Adrenal gland (tissue), 9 donors: ENCODE measurements at regions not wholly inside any gene's neighbourhood (a gene's known extent, or its start where the extent isn't known, plus 50 kb on each side); places are given as distances from the start of the nearest gene placed in this dataset.
"Not testable (repeated sequence)": the region's sequence is repeated elsewhere in the genome, so short reads cannot be mapped to it uniquely, and the experiment has no call there.

Source experiments
- DNase-seq, 7 donors: peaks; one replicate each; pipeline ENCODE4 v3.0.0-alpha.2; 2019 to 2020
- H3K27ac ChIP-seq, 5 donors: fragments of 200-600 bp; sonication (generic) in 4 of 5; 1 replicate in 3 of 5; 2 replicates in 2 of 5; pipeline versions ENCODE4 v1.5.1 to v1.8.0; 2016 to 2020; ENCODE audit warnings: mild to moderate bottlenecking in 1 of 5
- H3K27me3 ChIP-seq: fragments of 200-600 bp; 2 replicates; pipeline ENCODE4 v1.8.0; 2021
- H3K36me3 ChIP-seq, 2 donors: fragments of 200-600 bp; replicated peaks in 1 of 2; 1 replicate in 1 of 2; 2 replicates in 1 of 2; pipeline versions ENCODE4 v1.5.1 to v1.8.0; 2018 to 2022
- H3K4me1 ChIP-seq, 2 donors: fragments of 200-600 bp; replicated peaks in 1 of 2; 1 replicate in 1 of 2; 2 replicates in 1 of 2; pipeline versions ENCODE4 v1.5.1 to v1.8.0; 2018 to 2021
- H3K4me3 ChIP-seq, 4 donors: fragments of 200-600 bp; sonication (generic) in 3 of 4; one replicate each; pipeline ENCODE4 v1.5.1; 2016 to 2018
- H3K9me3 ChIP-seq, 3 donors: fragments of 200-600 bp; sonication (generic) in 1 of 3; replicated peaks in 1 of 3; 1 replicate in 2 of 3; 2 replicates in 1 of 3; pipeline versions ENCODE4 v1.5.1 to v1.8.0; 2016 to 2021
- POLR2A ChIP-seq, 2 donors: fragments of 450-650 bp; IDR thresholded peaks; one replicate each; pipeline ENCODE4 v1.6.1; 2017; ENCODE audit warnings: antibody characterized with exemption in 2 of 2, mild to moderate bottlenecking in 2 of 2, moderate library complexity in 1 of 2
- WGBS, 4 donors: extraction: QIAGEN DNeasy Blood & Tissue Kit in 2 of 4; methylation state at CpG; one replicate each; pipeline versions ENCODE4 v1.1.5 to v1.1.7; 2013 to 2017; 5-methylcytosine and 5-hydroxymethylcytosine counted together
- intact Hi-C, 2 donors: fragments of 100-400 bp; cut with DNase I; formaldehyde crosslinking; loops; one replicate each; pipeline versions ENCODE4 v1.14.1 to v1.15.0; 2022 to 2023
- TF ChIP-seq, protein P1 (sequence below), 6 experiments: fragments of 450-650 bp in 4 of 6; fragments of 200-600 bp in 2 of 6; sonication (generic) in 1 of 6; IDR thresholded peaks; 1 replicate in 5 of 6; 2 replicates in 1 of 6; pipeline versions ENCODE4 v1.5.1 to v1.8.0; 2016 to 2021; ENCODE audit warnings: antibody characterized with exemption in 6 of 6, mild to moderate bottlenecking in 2 of 6, moderate library complexity in 1 of 6
- donor health status: healthy with polysubstance abuse.
- donor health status: Bipolar disorder and iron deficiency.
- donor health status: DM: yes; HTN: yes; CAD: no.
- donor health status: DM: no; HTN: no; CAD: no.
- donor health status: DM: no; HTN: no; CAD: no.

DNA sequence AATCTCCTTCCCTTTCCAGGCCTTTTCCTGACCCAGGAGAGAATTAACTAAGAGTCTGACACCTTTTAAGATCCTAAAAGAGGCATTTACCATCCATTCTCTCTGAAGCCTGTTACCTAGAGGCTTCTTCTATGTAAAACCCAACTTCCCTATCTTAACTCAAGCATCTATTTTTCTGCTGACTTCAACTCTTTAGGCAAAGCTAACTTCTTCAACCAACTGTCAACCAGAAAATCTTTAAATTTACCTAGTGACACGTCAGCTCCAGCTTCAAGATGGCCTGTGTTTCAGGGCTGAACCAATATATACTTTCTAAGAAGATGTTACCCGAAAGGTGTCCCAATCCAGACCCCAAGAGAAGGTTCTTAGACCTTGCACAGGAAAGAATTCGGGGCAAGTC is 492.3 kb upstream of the AUTS2 start:
- no peak for DNase-seq
- H3K9me3 ChIP-seq: no peaks in the 10 kb centered on the region
- no peak overlapping the region for H3K4me3 ChIP-seq
- no peaks in the 10 kb centered on the region for H3K27me3 ChIP-seq
- no peak overlapping the region for H3K27ac ChIP-seq
- intact Hi-C loops: no loop called here
- no peaks in the 10 kb centered on the region for H3K4me1 ChIP-seq
- H3K36me3 ChIP-seq: no peaks in the 10 kb centered on the region
- WGBS, 4 donors: 86 to 88% (median 87%) methylated on average over 3 of the region's 3 CpGs
- no peak for TF ChIP-seq POLR2A (IDR thresholded peaks at IDR 0.05)
- TF ChIP-seq, protein P1, sequence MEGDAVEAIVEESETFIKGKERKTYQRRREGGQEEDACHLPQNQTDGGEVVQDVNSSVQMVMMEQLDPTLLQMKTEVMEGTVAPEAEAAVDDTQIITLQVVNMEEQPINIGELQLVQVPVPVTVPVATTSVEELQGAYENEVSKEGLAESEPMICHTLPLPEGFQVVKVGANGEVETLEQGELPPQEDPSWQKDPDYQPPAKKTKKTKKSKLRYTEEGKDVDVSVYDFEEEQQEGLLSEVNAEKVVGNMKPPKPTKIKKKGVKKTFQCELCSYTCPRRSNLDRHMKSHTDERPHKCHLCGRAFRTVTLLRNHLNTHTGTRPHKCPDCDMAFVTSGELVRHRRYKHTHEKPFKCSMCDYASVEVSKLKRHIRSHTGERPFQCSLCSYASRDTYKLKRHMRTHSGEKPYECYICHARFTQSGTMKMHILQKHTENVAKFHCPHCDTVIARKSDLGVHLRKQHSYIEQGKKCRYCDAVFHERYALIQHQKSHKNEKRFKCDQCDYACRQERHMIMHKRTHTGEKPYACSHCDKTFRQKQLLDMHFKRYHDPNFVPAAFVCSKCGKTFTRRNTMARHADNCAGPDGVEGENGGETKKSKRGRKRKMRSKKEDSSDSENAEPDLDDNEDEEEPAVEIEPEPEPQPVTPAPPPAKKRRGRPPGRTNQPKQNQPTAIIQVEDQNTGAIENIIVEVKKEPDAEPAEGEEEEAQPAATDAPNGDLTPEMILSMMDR (IDR thresholded peaks at IDR 0.05): no peak

GRCh38 chr7:69106449-69106848 is 491.8 kb upstream of the AUTS2 start:
- H3K36me3 ChIP-seq, DNase-seq, intact Hi-C loops, H3K27ac ChIP-seq, H3K27me3 ChIP-seq, H3K4me1 ChIP-seq, H3K4me3 ChIP-seq, H3K9me3 ChIP-seq: not testable (repeated sequence)
- 91 to 98% (median 93%) methylated on average over 7 of the region's 7 CpGs for WGBS, 4 donors

DNA sequence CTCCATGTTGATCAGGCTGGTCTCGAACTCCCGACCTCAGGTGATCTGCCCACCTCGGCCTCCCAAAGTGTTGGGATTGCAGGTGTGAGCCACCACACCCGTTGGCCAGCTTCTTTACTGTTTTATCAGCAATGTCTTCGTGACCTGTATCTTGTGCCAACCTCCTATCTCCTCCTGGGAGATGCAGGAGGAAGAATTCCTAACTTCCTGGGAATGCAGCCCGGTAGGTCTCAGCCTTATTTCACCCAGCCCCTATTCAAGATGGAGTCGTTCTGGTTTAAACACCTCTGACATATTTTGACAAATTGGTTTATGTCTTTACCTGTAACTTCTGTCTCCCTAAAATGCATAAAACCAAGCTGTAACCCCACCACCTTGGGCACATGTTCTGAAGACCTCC is 491.3 kb upstream of the AUTS2 start:
- 78 to 90% (median 83%) methylated on average over 6 to 7 of the region's 7 CpGs for WGBS, 4 donors
- intact Hi-C loops, H3K9me3 ChIP-seq, H3K4me1 ChIP-seq, DNase-seq, H3K27ac ChIP-seq, H3K36me3 ChIP-seq, H3K4me3 ChIP-seq, H3K27me3 ChIP-seq: not testable (repeated sequence)

GRCh38 chr7:69108097-69108496 is 490.2 kb upstream of the AUTS2 start:
- Histone ChIP-seq H3K9me3 (no peaks in the 10 kb centered on the region), H3K27me3 (no peaks in the 10 kb centered on the region), H3K27ac (no peak overlapping the region), H3K36me3 (no peaks in the 10 kb centered on the region), H3K4me3 (no peak overlapping the region), H3K4me1 (no peaks in the 10 kb centered on the region)
- no peak for DNase-seq
- 86 to 92% (median 91%) methylated on average over 10 of the region's 10 CpGs for WGBS, 4 donors
- intact Hi-C loops: no loop called here
- TF ChIP-seq POLR2A (IDR thresholded peaks at IDR 0.05): no peak
- TF ChIP-seq, protein P1 (IDR thresholded peaks at IDR 0.05): no peak

GRCh38 chr7:69109246-69109645 is 489.0 kb upstream of the AUTS2 start:
- no peak for DNase-seq
- 59 to 76% (median 69%) methylated on average over 2 to 3 of the region's 3 CpGs for WGBS, 4 donors
- Histone ChIP-seq H3K9me3 (no peaks in the 10 kb centered on the region), H3K4me3 (no peak overlapping the region), H3K27me3 (no peaks in the 10 kb centered on the region), H3K4me1 (no peaks in the 10 kb centered on the region), H3K36me3 (no peaks in the 10 kb centered on the region), H3K27ac (no peak overlapping the region)
- intact Hi-C loops: no loop called here
- no peak for TF ChIP-seq POLR2A (IDR thresholded peaks at IDR 0.05)
- TF ChIP-seq, protein P1 (IDR thresholded peaks at IDR 0.05): no peak
